Liver (tissue), 8 donors: ENCODE measurements at regions not wholly inside any gene's neighbourhood (a gene's known extent, or its start where the extent isn't known, plus 50 kb on each side); places are given as distances from the start of the nearest gene placed in this dataset.

Source experiments
- DNase-seq: peaks from one replicate; pipeline ENCODE4 v3.0.0-alpha.2; 2017; ENCODE audit warnings: low spot score
- H3K27ac ChIP-seq, 2 donors: one replicate each; pipeline ENCODE4 v1.7.0; 2013; ENCODE audit warnings: inconsistent platforms in 2 of 2, low read length in 2 of 2, control low read depth in 1 of 2, low read depth in 1 of 2, mild to moderate bottlenecking in 1 of 2
- H3K27me3 ChIP-seq, 4 donors: one replicate each; pipeline versions ENCODE4 v1.6.1 to v1.7.0; 2013; ENCODE audit warnings: low read length in 3 of 4, inconsistent platforms in 1 of 4, mild to moderate bottlenecking in 1 of 4, moderate library complexity in 1 of 4; ENCODE audit not compliant: control insufficient read depth in 4 of 4, insufficient read depth in 4 of 4
- H3K36me3 ChIP-seq, 4 donors: one replicate each; pipeline versions ENCODE4 v1.6.1 to v1.7.0; 2013; ENCODE audit warnings: low read length in 3 of 4, mild to moderate bottlenecking in 3 of 4, low read depth in 1 of 4, moderate library complexity in 1 of 4; ENCODE audit not compliant: control insufficient read depth in 4 of 4, insufficient read depth in 3 of 4
- H3K4me1 ChIP-seq, 4 donors: one replicate each; pipeline versions ENCODE4 v1.6.1 to v1.7.0; 2013; ENCODE audit warnings: low read length in 3 of 4, mild to moderate bottlenecking in 3 of 4, moderate library complexity in 1 of 4; ENCODE audit not compliant: control insufficient read depth in 4 of 4, insufficient read depth in 4 of 4
- H3K4me3 ChIP-seq, 3 donors: one replicate each; pipeline versions ENCODE4 v1.6.1 to v1.7.0; 2013; ENCODE audit warnings: low read length in 3 of 3, control low read depth in 1 of 3, low read depth in 1 of 3, mild to moderate bottlenecking in 1 of 3
- H3K9ac ChIP-seq, 2 donors: one replicate each; pipeline ENCODE4 v1.7.0; 2013; ENCODE audit warnings: low read length in 2 of 2, mild to moderate bottlenecking in 2 of 2, moderate library complexity in 2 of 2, control low read depth in 1 of 2, low read depth in 1 of 2
- H3K9me3 ChIP-seq, 4 donors: one replicate each; pipeline versions ENCODE4 v1.6.1 to v1.7.0; 2013; ENCODE audit warnings: low read length in 3 of 4; ENCODE audit not compliant: control insufficient read depth in 4 of 4
- ATF3 ChIP-seq: IDR thresholded peaks from 2 replicates; pipeline ENCODE4 v1.6.1; 2016; ENCODE audit warnings: antibody characterized with exemption
- CTCF ChIP-seq: fragments of 150-350 bp; IDR thresholded peaks from 2 replicates; pipeline ENCODE4 v1.5.1; 2017; ENCODE audit warnings: improper control_type of control experiment, low read depth, low read length; ENCODE audit not compliant: missing input control
- EGR1 ChIP-seq, 2 donors: IDR thresholded peaks; 2 replicates each; pipeline ENCODE4 v1.6.1; 2016 to 2018; ENCODE audit warnings: antibody characterized with exemption in 2 of 2, low read depth in 2 of 2
- FOXA1 ChIP-seq: IDR thresholded peaks from 2 replicates; pipeline ENCODE4 v1.6.1; 2016; ENCODE audit warnings: antibody characterized with exemption
- FOXA2 ChIP-seq: IDR thresholded peaks from 2 replicates; pipeline ENCODE4 v1.6.1; 2016; ENCODE audit warnings: antibody characterized with exemption
- GABPA ChIP-seq, 2 donors: IDR thresholded peaks in 1 of 2; conservative IDR thresholded peaks in 1 of 2; 2 replicates each; pipeline ENCODE4 v1.6.1; 2016; ENCODE audit warnings: antibody characterized with exemption in 2 of 2, mild to moderate bottlenecking in 1 of 2, moderate library complexity in 1 of 2
- HNF4A ChIP-seq, 2 donors: conservative IDR thresholded peaks; 2 replicates each; pipeline ENCODE4 v1.6.1; 2016; ENCODE audit warnings: antibody characterized with exemption in 2 of 2, mild to moderate bottlenecking in 2 of 2
- HNF4G ChIP-seq: IDR thresholded peaks from 2 replicates; pipeline ENCODE4 v1.6.1; 2016; ENCODE audit warnings: antibody characterized with exemption
- JUND ChIP-seq, 2 donors: IDR thresholded peaks; 2 replicates each; pipeline ENCODE4 v1.6.1; 2016; ENCODE audit warnings: antibody characterized with exemption in 2 of 2
- MAX ChIP-seq: IDR thresholded peaks from 2 replicates; pipeline ENCODE4 v1.6.1; 2016; ENCODE audit warnings: antibody characterized with exemption
- NR2F2 ChIP-seq: IDR thresholded peaks from 2 replicates; pipeline ENCODE4 v1.6.1; 2016; ENCODE audit warnings: antibody characterized with exemption
- RAD21 ChIP-seq, 2 donors: IDR thresholded peaks; 2 replicates each; pipeline ENCODE4 v1.6.1; 2016; ENCODE audit warnings: antibody characterized with exemption in 2 of 2, mild to moderate bottlenecking in 2 of 2
- REST ChIP-seq: IDR thresholded peaks from 2 replicates; pipeline ENCODE4 v1.6.1; 2016; ENCODE audit warnings: antibody characterized with exemption, mild to moderate bottlenecking
- RXRA ChIP-seq, 2 donors: IDR thresholded peaks; 2 replicates each; pipeline ENCODE4 v1.6.1; 2017 to 2018; ENCODE audit warnings: antibody characterized with exemption in 2 of 2, mild to moderate bottlenecking in 1 of 2
- SP1 ChIP-seq: IDR thresholded peaks from 2 replicates; pipeline ENCODE4 v1.6.1; 2018; ENCODE audit warnings: antibody characterized with exemption, mild to moderate bottlenecking
- TAF1 ChIP-seq: conservative IDR thresholded peaks from 2 replicates; pipeline ENCODE4 v1.6.1; 2016; ENCODE audit warnings: antibody characterized with exemption, mild to moderate bottlenecking
- YY1 ChIP-seq: IDR thresholded peaks from 2 replicates; pipeline ENCODE4 v1.6.1; 2016; ENCODE audit warnings: antibody characterized with exemption, mild to moderate bottlenecking
- ZBTB33 ChIP-seq: IDR thresholded peaks from 2 replicates; pipeline ENCODE4 v1.6.1; 2016; ENCODE audit warnings: antibody characterized with exemption
- whole genome bisulfite sequencing: extraction: QIAGEN DNeasy Blood & Tissue Kit; methylation state at CpG from one replicate; pipeline ENCODE4 v1.1.7; 2013; 5-methylcytosine and 5-hydroxymethylcytosine counted together
- donor health status: healthy.
- donor health status: healthy.
- donor health status: healthy.
- donor health status: healthy.
- donor health status: healthy.

GRCh38 chr3:77869423-77869822 is 829.5 kb downstream of the ROBO2 start:
- Histone ChIP-seq H3K9ac (no peak overlapping the region), H3K4me1 (no peaks in the 10 kb centered on the region), H3K27me3 (no peaks in the 10 kb centered on the region), H3K36me3 (no peaks in the 10 kb centered on the region), H3K4me3 (no peak overlapping the region), H3K27ac (no peak overlapping the region), H3K9me3 (no peaks in the 10 kb centered on the region)
- WGBS = 76% methylated on average over 7 of the region's 7 CpGs
- TF ChIP-seq CTCF (no peak), HNF4A (conservative IDR thresholded peaks at IDR 0.05) (no peak), REST (no peak), FOXA2 (no peak), FOXA1 (no peak), JUND (IDR thresholded peaks at IDR 0.05) (no peak), MAX (no peak), RXRA (IDR thresholded peaks at IDR 0.05) (no peak), GABPA (IDR thresholded peaks at IDR 0.05 in 1 of 2, conservative IDR thresholded peaks at IDR 0.05 in 1 of 2) (no peak), TAF1 (no peak), EGR1 (IDR thresholded peaks at IDR 0.05; ENCODE audit: low read depth in 2 of 2) (no peak), SP1 (no peak)
- no peak for DNase-seq

GRCh38 chr3:77871436-77871835 is 831.5 kb downstream of the ROBO2 start:
- Histone ChIP-seq H3K36me3 (no peaks in the 10 kb centered on the region), H3K9ac (no peak overlapping the region), H3K4me3 (no peak overlapping the region), H3K9me3 (no peaks in the 10 kb centered on the region), H3K27ac (no peak overlapping the region), H3K4me1 (no peaks in the 10 kb centered on the region), H3K27me3 (no peaks in the 10 kb centered on the region)
- WGBS = 56% methylated on average over 1 of the region's 1 CpG
- no peak for DNase-seq
- no peak for TF ChIP-seq GABPA (IDR thresholded peaks at IDR 0.05 in 1 of 2, conservative IDR thresholded peaks at IDR 0.05 in 1 of 2)
- TF ChIP-seq RXRA (IDR thresholded peaks at IDR 0.05) = no peak
- TF ChIP-seq SP1 = no peak
- TF ChIP-seq NR2F2 = no peak
- TF ChIP-seq REST = no peak
- no peak for TF ChIP-seq ATF3
- no peak for TF ChIP-seq ZBTB33
- TF ChIP-seq FOXA2 = no peak
- TF ChIP-seq MAX = no peak
- TF ChIP-seq FOXA1 = no peak
- TF ChIP-seq TAF1 = no peak
- TF ChIP-seq EGR1 (IDR thresholded peaks at IDR 0.05; ENCODE audit: low read depth in 2 of 2) = no peak
- no peak for TF ChIP-seq JUND (IDR thresholded peaks at IDR 0.05)
- no peak for TF ChIP-seq HNF4G
- no peak for TF ChIP-seq YY1
- no peak for TF ChIP-seq HNF4A (conservative IDR thresholded peaks at IDR 0.05)
- TF ChIP-seq RAD21 (IDR thresholded peaks at IDR 0.05) = no peak
